ENCODE measurements at regions not wholly inside any gene's neighbourhood (a gene's known extent, or its start where the extent isn't known, plus 50 kb on each side); places are given as distances from the start of the nearest gene placed in this dataset.

DNA sequence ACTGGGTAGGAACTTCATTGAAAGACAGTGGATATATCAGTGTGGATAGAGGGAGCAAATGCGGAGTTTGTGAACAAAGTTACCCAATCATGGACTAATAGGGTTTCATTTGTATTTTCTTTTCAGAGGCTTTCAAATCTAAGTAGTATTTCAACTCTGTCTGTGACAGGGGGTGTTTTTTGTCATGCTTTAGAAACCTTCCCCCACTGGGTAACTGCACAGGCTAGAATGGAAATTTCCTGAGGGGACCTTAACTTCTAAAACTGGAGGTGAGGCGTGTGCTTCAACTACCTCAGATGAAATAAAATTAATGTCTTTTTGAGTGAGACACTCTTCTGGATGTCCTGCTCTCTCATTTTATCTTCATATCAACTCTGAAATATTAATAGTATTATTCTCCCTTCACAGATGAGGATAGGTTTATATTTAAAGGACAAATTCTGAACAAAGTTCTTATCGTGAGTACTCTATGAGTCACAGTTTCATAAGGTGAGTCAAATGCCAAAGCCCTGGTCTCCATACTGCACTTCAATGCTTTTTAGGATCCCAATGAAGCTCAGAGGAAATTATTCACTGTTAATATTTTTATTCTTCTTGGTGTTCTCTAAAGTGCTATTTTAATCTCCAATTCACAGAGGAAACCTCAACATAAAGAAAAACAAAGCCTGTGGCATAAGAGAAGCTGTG, 770.6 kb downstream of the CCSER2 start:
- Histone ChIP-seq H3K4me2 (ENCODE audit: insufficient read depth, low read length) (no peak overlapping the region), H3K9me3 (replicated peaks; ENCODE audit: control insufficient read depth, insufficient read depth, low read depth, low read length) (no peaks in the 10 kb centered on the region), H3K9ac (ENCODE audit: insufficient read depth in 1 of 2, low read depth in 2 of 2, low read length in 2 of 2) (no peak overlapping the region), H4K20me1 (replicated peaks; ENCODE audit: control insufficient read depth, insufficient read depth, low read length) (no peaks in the 10 kb centered on the region), H3K9me1 (ENCODE audit: control insufficient read depth, insufficient read depth, low read length) (no peaks in the 10 kb centered on the region), H3K36me3 (ENCODE audit: control insufficient read depth, insufficient read depth, low read length) (no peaks in the 10 kb centered on the region), H3K27ac (ENCODE audit: extremely low read depth, low read depth, low read length) (no peak overlapping the region), H3K79me2 (ENCODE audit: control insufficient read depth, insufficient read depth, low read length) (no peaks in the 10 kb centered on the region), H3K27me3 (ENCODE audit: control insufficient read depth in 2 of 2, insufficient read depth in 2 of 2, low read length in 2 of 2) (no peaks in the 10 kb centered on the region), H3K4me1 (replicated peaks in 1 of 2; ENCODE audit: control insufficient read depth in 2 of 2, insufficient read depth in 2 of 2, low read length in 2 of 2) (no peaks in the 10 kb centered on the region), H2AFZ (ENCODE audit: low read depth, low read length) (no peak overlapping the region), H3K4me3 (no peak overlapping the region)
- BruUV-seq (replicated peaks) = no TSS peak
- ATAC-seq (no peak), DNase-seq (ENCODE audit: extremely low read depth in 1 of 4, low spot score in 3 of 4) (no peak), FAIRE-seq (no peak)
- CTCF ChIA-PET (ENCODE audit: low intra/inter-chr PET ratio) = no interaction called here
- POLR2A ChIA-PET = no interaction called here
- in situ Hi-C loops (cut with MboI) = no loop called here
- no peak for TF ChIP-seq MAFG (tag; conservative IDR thresholded peaks at IDR 0.05)
- TF ChIP-seq YBX1 (IDR thresholded peaks at IDR 0.05) = no peak
- TF ChIP-seq, protein P1, sequence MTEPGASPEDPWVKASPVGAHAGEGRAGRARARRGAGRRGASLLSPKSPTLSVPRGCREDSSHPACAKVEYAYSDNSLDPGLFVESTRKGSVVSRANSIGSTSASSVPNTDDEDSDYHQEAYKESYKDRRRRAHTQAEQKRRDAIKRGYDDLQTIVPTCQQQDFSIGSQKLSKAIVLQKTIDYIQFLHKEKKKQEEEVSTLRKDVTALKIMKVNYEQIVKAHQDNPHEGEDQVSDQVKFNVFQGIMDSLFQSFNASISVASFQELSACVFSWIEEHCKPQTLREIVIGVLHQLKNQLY (CRISPR knock-in tag; conservative IDR thresholded peaks at IDR 0.05) = no peak
- TF ChIP-seq, protein P2, sequence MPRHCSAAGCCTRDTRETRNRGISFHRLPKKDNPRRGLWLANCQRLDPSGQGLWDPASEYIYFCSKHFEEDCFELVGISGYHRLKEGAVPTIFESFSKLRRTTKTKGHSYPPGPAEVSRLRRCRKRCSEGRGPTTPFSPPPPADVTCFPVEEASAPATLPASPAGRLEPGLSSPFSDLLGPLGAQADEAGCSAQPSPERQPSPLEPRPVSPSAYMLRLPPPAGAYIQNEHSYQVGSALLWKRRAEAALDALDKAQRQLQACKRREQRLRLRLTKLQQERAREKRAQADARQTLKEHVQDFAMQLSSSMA (CRISPR knock-in tag; IDR thresholded peaks at IDR 0.05) = no peak
- no peak for TF ChIP-seq BCL6 (CRISPR knock-in tag; IDR thresholded peaks at IDR 0.05)
- TF ChIP-seq CBFA2T3 (IDR thresholded peaks at IDR 0.05) = no peak
- no peak for TF ChIP-seq U2AF2 (optimal IDR thresholded peaks at IDR 0.05; ENCODE audit: low read depth, low read length)
- TF ChIP-seq FOXK1 (CRISPR knock-in tag; IDR thresholded peaks at IDR 0.05; ENCODE audit: borderline replicate concordance) = no peak
- no peak for TF ChIP-seq IFI16 (CRISPR knock-in tag; IDR thresholded peaks at IDR 0.05)
- no peak for TF ChIP-seq SMARCA4 (IDR thresholded peaks at IDR 0.05)
- no peak for TF ChIP-seq MYNN (IDR thresholded peaks at IDR 0.05)
- TF ChIP-seq MYNN (CRISPR knock-in tag; IDR thresholded peaks at IDR 0.05) = no peak
- no peak for TF ChIP-seq EGR1 (conservative IDR thresholded peaks at IDR 0.05)
- intact Hi-C loops (cut with micrococcal nuclease) = no loop called here
- 0% methylated on average over 3 of the region's 3 CpGs for WGBS (ENCODE audit: insufficient coverage, low coverage, missing lambda C conversion rate)

Data from K562 (cell line).